HUDEP-2 (cell line): ENCODE measurements at regions not wholly inside any gene's neighbourhood (a gene's known extent, or its start where the extent isn't known, plus 50 kb on each side); places are given as distances from the start of the nearest gene placed in this dataset.
"Not testable (repeated sequence)": the region's sequence is repeated elsewhere in the genome, so short reads cannot be mapped to it uniquely, and the experiment has no call there.

Experiments
- DNase-seq, 76 experiments: peaks; one replicate each; lab custom pipeline; 2025; ENCODE audit not compliant: unreplicated experiment in 76 of 76; lab: John Stamatoyannopoulos, UW

GRCh38 chr3:21979706-21980105, 228.7 kb upstream of the ZNF385D start:
- no peak for DNase-seq

- DNase-seq = no peak
These were observed 238.5 kb upstream of the ZNF385D start for GRCh38 chr3:21989341-21990042.

- no peak for DNase-seq
These were observed 240.1 kb upstream of the ZNF385D start for GRCh38 chr3:21991061-21991460.

- DNase-seq = no peak
These were observed 244.1 kb upstream of the ZNF385D start for GRCh38 chr3:21995079-21995607.

GRCh38 chr3:22007368-22007767, 256.4 kb upstream of the ZNF385D start:
- no peak for DNase-seq

GRCh38 chr3:22010997-22011396, 260.0 kb upstream of the ZNF385D start:
- DNase-seq = no peak

- DNase-seq = no peak
These were observed 261.5 kb upstream of the ZNF385D start for GRCh38 chr3:22012471-22012870.

GRCh38 chr3:22013641-22014040, 262.6 kb upstream of the ZNF385D start:
- no peak for DNase-seq

GRCh38 chr3:22016197-22016596, 265.2 kb upstream of the ZNF385D start:
- no peak for DNase-seq

GRCh38 chr3:22024638-22025037, 273.6 kb upstream of the ZNF385D start:
- DNase-seq = not testable (repeated sequence)

- DNase-seq = no peak
These were observed 278.5 kb upstream of the ZNF385D start for GRCh38 chr3:22029480-22029879.

- no peak for DNase-seq
These were observed 288.2 kb upstream of the ZNF385D start for GRCh38 chr3:22039161-22039560.

- no peak for DNase-seq
These were observed 289.1 kb upstream of the ZNF385D start for GRCh38 chr3:22040150-22040549.

GRCh38 chr3:22045882-22046281, 294.9 kb upstream of the ZNF385D start:
- DNase-seq = no peak

- DNase-seq = no peak
These were observed 312.5 kb upstream of the ZNF385D start for GRCh38 chr3:22063500-22063899.

- DNase-seq = no peak
These were observed 317.6 kb upstream of the ZNF385D start for GRCh38 chr3:22068619-22069018.

GRCh38 chr3:22088204-22088603, 337.2 kb upstream of the ZNF385D start:
- no peak for DNase-seq

GRCh38 chr3:22089284-22089683, 338.3 kb upstream of the ZNF385D start:
- peak in 9 of 76 experiments; percentile 1 to 26 (median 9) for DNase-seq

- no peak for DNase-seq
These were observed 340.3 kb upstream of the ZNF385D start for GRCh38 chr3:22091329-22091728.

GRCh38 chr3:22098021-22098420, 347.0 kb upstream of the ZNF385D start:
- DNase-seq = no peak

- no peak for DNase-seq
These were observed 350.3 kb upstream of the ZNF385D start for GRCh38 chr3:22101351-22101750.

- no peak for DNase-seq
These were observed 350.8 kb upstream of the ZNF385D start for GRCh38 chr3:22101811-22102210.

GRCh38 chr3:22103423-22103822, 352.4 kb upstream of the ZNF385D start:
- DNase-seq = no peak
